ENCODE measurements at regions not wholly inside any gene's neighbourhood (a gene's known extent, or its start where the extent isn't known, plus 50 kb on each side); places are given as distances from the start of the nearest gene placed in this dataset.

DNA sequence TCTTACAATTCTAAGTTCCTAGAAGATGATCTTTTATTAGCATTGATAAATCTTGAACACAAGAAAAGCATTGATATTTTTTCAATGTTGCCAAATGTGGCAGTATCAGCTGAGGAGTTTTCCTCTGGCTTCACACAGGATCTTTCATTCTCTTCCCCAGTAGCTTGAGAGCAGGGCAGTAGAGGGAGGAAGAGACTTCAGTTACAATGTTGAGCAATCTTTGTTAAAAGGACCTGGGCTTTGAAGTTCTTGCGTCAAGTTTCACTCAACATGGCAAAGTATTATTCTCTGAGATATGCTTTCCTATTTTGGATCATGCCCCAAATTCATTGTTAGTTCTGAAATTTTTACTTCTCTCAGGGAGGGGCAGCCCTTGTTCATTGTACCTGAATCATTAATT is 238.0 kb downstream of the COL12A1 start:
- peaks cover 0 to 7% (median 0%) of the 10 kb centered on the region in 4 donors for H3K4me1 ChIP-seq
- H3K27me3 ChIP-seq = no peaks in the 10 kb centered on the region
- no peak overlapping the region for H3K4me3 ChIP-seq
- 90 to 100% (median 96%) methylated on average over 1 of the region's 1 CpG for WGBS, 5 donors
- intact Hi-C loops (cut with DNase I; ENCODE audit: low total_unique reads) = no loop called here
- TF ChIP-seq POLR2AphosphoS5 (IDR thresholded peaks at IDR 0.05) (no peak), EP300 (IDR thresholded peaks at IDR 0.05) (no peak), POLR2A (IDR thresholded peaks at IDR 0.05) (no peak)
- TF ChIP-seq, protein P1, sequence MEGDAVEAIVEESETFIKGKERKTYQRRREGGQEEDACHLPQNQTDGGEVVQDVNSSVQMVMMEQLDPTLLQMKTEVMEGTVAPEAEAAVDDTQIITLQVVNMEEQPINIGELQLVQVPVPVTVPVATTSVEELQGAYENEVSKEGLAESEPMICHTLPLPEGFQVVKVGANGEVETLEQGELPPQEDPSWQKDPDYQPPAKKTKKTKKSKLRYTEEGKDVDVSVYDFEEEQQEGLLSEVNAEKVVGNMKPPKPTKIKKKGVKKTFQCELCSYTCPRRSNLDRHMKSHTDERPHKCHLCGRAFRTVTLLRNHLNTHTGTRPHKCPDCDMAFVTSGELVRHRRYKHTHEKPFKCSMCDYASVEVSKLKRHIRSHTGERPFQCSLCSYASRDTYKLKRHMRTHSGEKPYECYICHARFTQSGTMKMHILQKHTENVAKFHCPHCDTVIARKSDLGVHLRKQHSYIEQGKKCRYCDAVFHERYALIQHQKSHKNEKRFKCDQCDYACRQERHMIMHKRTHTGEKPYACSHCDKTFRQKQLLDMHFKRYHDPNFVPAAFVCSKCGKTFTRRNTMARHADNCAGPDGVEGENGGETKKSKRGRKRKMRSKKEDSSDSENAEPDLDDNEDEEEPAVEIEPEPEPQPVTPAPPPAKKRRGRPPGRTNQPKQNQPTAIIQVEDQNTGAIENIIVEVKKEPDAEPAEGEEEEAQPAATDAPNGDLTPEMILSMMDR (IDR thresholded peaks at IDR 0.05) = no peak
- peaks cover 0 to 29% (median 6%) of the 10 kb centered on the region in 4 donors for H3K9me3 ChIP-seq
- H3K27ac ChIP-seq = no peak overlapping the region
- no peak for DNase-seq
- H3K36me3 ChIP-seq = no peaks in the 10 kb centered on the region

DNA sequence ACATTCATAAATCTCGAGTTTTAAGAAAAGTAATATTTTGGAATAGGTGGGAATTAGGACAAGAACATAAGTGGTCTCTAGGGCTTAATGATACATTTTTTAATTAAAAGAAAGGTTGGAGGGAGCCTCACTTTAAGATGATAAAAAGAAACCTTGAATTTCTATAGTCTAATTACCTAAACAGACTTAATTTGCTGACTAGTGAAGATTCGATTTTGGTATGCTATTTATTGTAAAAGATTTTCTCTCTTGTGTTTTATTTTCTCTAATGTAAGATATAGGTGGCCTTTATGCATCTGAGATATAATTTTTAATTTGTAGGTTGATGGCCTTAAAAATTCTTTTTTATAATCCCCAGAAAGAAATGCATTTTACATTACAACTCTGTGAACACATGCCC is 239.1 kb downstream of the COL12A1 start:
- H3K4me3 ChIP-seq = no peak overlapping the region
- H3K27me3 ChIP-seq = no peaks in the 10 kb centered on the region
- no peak for TF ChIP-seq POLR2AphosphoS5 (IDR thresholded peaks at IDR 0.05)
- no peak for TF ChIP-seq POLR2A (IDR thresholded peaks at IDR 0.05)
- TF ChIP-seq EP300 (IDR thresholded peaks at IDR 0.05) = no peak
- TF ChIP-seq, protein P1 (IDR thresholded peaks at IDR 0.05) = no peak
- peaks cover 0 to 29% (median 6%) of the 10 kb centered on the region in 4 donors for H3K9me3 ChIP-seq
- no peaks in the 10 kb centered on the region for H3K36me3 ChIP-seq
- intact Hi-C loops (cut with DNase I; ENCODE audit: low total_unique reads) = no loop called here
- peaks cover 0 to 7% (median 0%) of the 10 kb centered on the region in 4 donors for H3K4me1 ChIP-seq
- WGBS, 5 donors = 90 to 94% (median 91%) methylated on average over 2 of the region's 2 CpGs
- no peak overlapping the region for H3K27ac ChIP-seq
- DNase-seq = no peak

DNA sequence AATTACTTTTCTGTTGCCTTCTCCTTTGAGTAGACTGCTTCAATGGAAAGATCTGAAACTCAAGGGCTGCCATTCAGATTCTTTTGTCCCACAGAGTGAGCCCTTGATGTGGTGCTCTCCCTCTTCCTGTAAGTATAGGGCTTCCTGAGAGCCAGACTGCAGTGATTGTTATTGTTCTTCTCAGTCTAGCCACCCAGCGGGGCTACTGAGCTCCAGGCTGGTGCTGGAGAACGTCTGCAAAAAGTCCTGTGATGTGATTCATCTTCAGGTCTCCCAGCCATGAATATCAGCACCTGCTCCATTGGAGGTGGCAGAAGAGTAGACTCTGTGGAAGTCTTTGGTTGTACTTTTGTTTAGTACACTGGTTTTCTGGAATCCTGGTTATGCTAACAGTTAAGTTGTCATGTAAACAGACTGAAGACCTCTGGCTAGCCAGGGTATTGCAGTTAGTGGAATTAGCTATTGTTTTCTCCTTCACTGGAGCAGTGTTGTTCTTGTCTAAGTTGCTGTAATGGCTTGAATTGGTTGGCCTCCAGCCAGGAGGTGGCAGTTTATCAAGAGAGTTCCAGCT is 240.9 kb downstream of the COL12A1 start:
- 56 to 67% (median 66%) methylated on average over 2 of the region's 2 CpGs for WGBS, 5 donors
- intact Hi-C loops (cut with DNase I; ENCODE audit: low total_unique reads) = no loop called here

DNA sequence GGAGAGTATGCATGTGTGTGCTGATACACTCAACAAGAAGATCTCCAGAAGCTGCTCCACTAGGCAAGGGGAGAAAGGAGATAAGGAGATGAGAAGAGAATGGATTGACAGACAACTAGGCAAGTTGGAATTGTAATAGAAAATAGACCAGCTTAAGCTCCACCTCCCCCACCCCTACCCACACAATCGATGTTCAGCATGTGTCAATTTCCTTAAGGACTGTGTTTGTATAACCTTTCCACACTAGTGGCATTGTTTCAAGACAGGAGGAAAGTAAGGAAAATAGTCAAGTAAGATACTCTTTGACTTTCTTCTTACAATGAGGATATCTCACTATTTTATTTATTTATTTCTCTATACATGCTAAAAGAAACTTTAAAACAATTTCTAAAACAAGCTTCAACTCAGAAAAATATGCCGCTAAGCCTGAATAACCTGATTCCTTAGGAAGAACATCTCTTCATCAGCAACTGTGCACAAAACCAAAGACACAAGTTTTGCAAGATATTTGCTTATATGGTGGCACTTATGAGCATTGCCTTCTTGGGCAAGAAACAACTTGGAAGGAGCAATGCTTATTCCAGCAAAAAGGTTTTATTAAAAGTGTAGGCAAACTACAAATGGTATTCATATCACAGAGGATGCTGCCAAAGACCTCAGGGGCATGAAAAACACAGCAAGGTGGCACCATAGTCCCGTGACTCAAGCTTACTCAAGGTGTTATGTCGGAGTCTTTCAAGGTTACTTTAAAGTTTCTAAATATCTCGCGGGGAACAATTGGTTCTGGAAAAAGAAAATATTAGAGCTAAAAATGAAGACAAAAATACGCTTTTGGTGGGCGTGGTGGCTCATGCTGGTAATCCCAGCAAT is 249.1 kb downstream of the COL12A1 start:
- WGBS, 5 donors = 81 to 88% (median 86%) methylated on average over 8 of the region's 8 CpGs

More for the DNA sequence above, 240.9 kb downstream of the COL12A1 start:
- Histone ChIP-seq H3K36me3 (no peaks in the 10 kb centered on the region), H3K4me1 (peaks cover 0 to 7% (median 0%) of the 10 kb centered on the region in 4 donors), H3K4me3 (no peak overlapping the region), H3K27me3 (no peaks in the 10 kb centered on the region), H3K9me3 (peaks cover 0 to 29% (median 6%) of the 10 kb centered on the region in 4 donors), H3K27ac (no peak overlapping the region)
- DNase-seq = no peak
- TF ChIP-seq EP300 (IDR thresholded peaks at IDR 0.05) (no peak), POLR2A (IDR thresholded peaks at IDR 0.05) (no peak), POLR2AphosphoS5 (IDR thresholded peaks at IDR 0.05) (no peak)
- TF ChIP-seq, protein P1 (IDR thresholded peaks at IDR 0.05) = no peak

More for the DNA sequence above, 249.1 kb downstream of the COL12A1 start:
- no peak overlapping the region for H3K27ac ChIP-seq
- H3K9me3 ChIP-seq = peaks cover 0 to 9% (median 7%) of the 10 kb centered on the region in 4 donors
- TF ChIP-seq, protein P1 (IDR thresholded peaks at IDR 0.05) = no peak
- TF ChIP-seq POLR2AphosphoS5 (IDR thresholded peaks at IDR 0.05) (no peak), POLR2A (IDR thresholded peaks at IDR 0.05) (no peak), EP300 (IDR thresholded peaks at IDR 0.05) (no peak)
- H3K36me3 ChIP-seq = no peaks in the 10 kb centered on the region
- H3K27me3 ChIP-seq = no peaks in the 10 kb centered on the region
- no peak for DNase-seq
- intact Hi-C loops (cut with DNase I; ENCODE audit: low total_unique reads) = no loop called here
- no peak overlapping the region for H3K4me3 ChIP-seq
- H3K4me1 ChIP-seq = no peaks in the 10 kb centered on the region

All from stomach (tissue), 8 donors.